SK-N-SH (cell line): ENCODE measurements at regions not wholly inside any gene's neighbourhood (a gene's known extent, or its start where the extent isn't known, plus 50 kb on each side); places are given as distances from the start of the nearest gene placed in this dataset.
"Not testable (repeated sequence)": the region's sequence is repeated elsewhere in the genome, so short reads cannot be mapped to it uniquely, and the experiment has no call there.

Experiments
- CTCF ChIA-PET: fragments of 300-600, 350-600 bp; formaldehyde crosslinking; extraction: SDS; loops from one replicate; lab custom pipeline; 2021; lab: Yijun Ruan, JAX
- POLR2A ChIA-PET: fragments of 350-600 bp; sonication (Branson Sonifier 250); formaldehyde crosslinking; extraction: SDS; loops from one replicate; lab custom pipeline; 2020; ENCODE audit warnings: antibody characterized with exemption, inconsistent platforms; lab: Yijun Ruan, JAX
- DNase-seq: peaks from one replicate; pipeline ENCODE4 v3.0.0; 2012
- H2AFZ ChIP-seq: fragments of 200-600 bp; sonication (generic); 2 replicates; pipeline ENCODE4 v1.8.1; 2016; ENCODE audit warnings: antibody characterized with exemption, mild to moderate bottlenecking, low read depth
- H3F3A ChIP-seq: fragments of 200-600 bp; sonication (generic); replicated peaks from 2 replicates; pipeline ENCODE3; 2016; ENCODE audit warnings: antibody characterized with exemption, mild to moderate bottlenecking; ENCODE audit not compliant: insufficient read depth
- H3K27ac ChIP-seq, 2 experiments: fragments of 200-500 bp in 1 of 2; fragments of 200-600 bp in 1 of 2; sonication (Bioruptor generic) in 1 of 2; sonication (generic), shearing (Covaris generic) in 1 of 2; 2 replicates each; pipeline versions ENCODE4 v1.5.1 to v1.6.1; 2014 to 2016; ENCODE audit warnings: low read depth in 2 of 2, inconsistent platforms in 1 of 2, low read length in 1 of 2, mild to moderate bottlenecking in 1 of 2, mixed read lengths in 1 of 2
- H3K27me3 ChIP-seq: fragments of 200-600 bp; sonication (generic), shearing (Covaris generic); 2 replicates; pipeline ENCODE4 v1.6.1; 2016; ENCODE audit warnings: mixed run types; ENCODE audit not compliant: insufficient read depth
- H3K36me3 ChIP-seq, 2 experiments: fragments of 200-500 bp in 1 of 2; fragments of 200-600 bp in 1 of 2; sonication (Bioruptor generic) in 1 of 2; sonication (generic) in 1 of 2; replicated peaks in 1 of 2; 2 replicates each; pipeline versions ENCODE3 to v1.5.1; 2014 to 2016; ENCODE audit warnings: low read length in 1 of 2, mild to moderate bottlenecking in 1 of 2; ENCODE audit not compliant: insufficient read depth in 2 of 2, control insufficient read depth in 1 of 2
- H3K4me1 ChIP-seq, 2 experiments: fragments of 200-500 bp in 1 of 2; fragments of 200-600 bp in 1 of 2; sonication (Bioruptor generic) in 1 of 2; sonication (generic), shearing (Covaris generic) in 1 of 2; 2 replicates each; pipeline versions ENCODE4 v1.5.1 to v1.6.1; 2014 to 2016; ENCODE audit warnings: low read depth in 1 of 2, low read length in 1 of 2, mixed run types in 1 of 2; ENCODE audit not compliant: insufficient read depth in 2 of 2, control insufficient read depth in 1 of 2
- H3K4me2 ChIP-seq: fragments of 200-600 bp; sonication (generic), shearing (Covaris generic); 2 replicates; pipeline ENCODE4 v1.6.1; 2017; ENCODE audit warnings: mixed run types
- H3K4me3 ChIP-seq, 2 experiments: fragments of 200-500 bp in 1 of 2; fragments of 200-600 bp in 1 of 2; sonication (Bioruptor generic) in 1 of 2; sonication (generic), shearing (Covaris generic) in 1 of 2; 2 replicates each; pipeline versions ENCODE4 v1.5.1 to v1.8.1; 2014 to 2016; ENCODE audit warnings: low read depth in 2 of 2, inconsistent platforms in 1 of 2, low read length in 1 of 2, mild to moderate bottlenecking in 1 of 2, mixed read lengths in 1 of 2, moderate library complexity in 1 of 2
- H3K79me2 ChIP-seq: fragments of 200-600 bp; sonication (generic); 2 replicates; pipeline ENCODE4 v1.8.1; 2017; ENCODE audit warnings: mild to moderate bottlenecking; ENCODE audit not compliant: insufficient read depth
- H3K9ac ChIP-seq: fragments of 200-600 bp; sonication (generic); 2 replicates; pipeline ENCODE4 v1.6.1; 2017; ENCODE audit warnings: mixed run types
- H3K9me2 ChIP-seq: fragments of 200-600 bp; sonication (generic); 2 replicates; pipeline ENCODE4 v1.6.1; 2017; ENCODE audit warnings: mixed run types
- H3K9me3 ChIP-seq: fragments of 200-600 bp; sonication (generic); 2 replicates; pipeline ENCODE4 v1.6.1; 2017; ENCODE audit warnings: mixed run types, mild to moderate bottlenecking, moderate library complexity
- H4K20me1 ChIP-seq: fragments of 200-600 bp; sonication (generic); 2 replicates; pipeline ENCODE4 v1.6.1; 2017; ENCODE audit warnings: mild to moderate bottlenecking, mixed run types; ENCODE audit not compliant: insufficient read depth
- ELF1 ChIP-seq: IDR thresholded peaks from 2 replicates; pipeline ENCODE4 v1.4.0; 2012
- FOSL2 ChIP-seq: IDR thresholded peaks from 2 replicates; pipeline ENCODE4 v1.4.0; 2012; ENCODE audit warnings: low read depth, mild to moderate bottlenecking, moderate library complexity, borderline replicate concordance
- GABPA ChIP-seq: IDR thresholded peaks from 2 replicates; pipeline ENCODE4 v1.4.0; 2012; ENCODE audit warnings: low read depth, mild to moderate bottlenecking
- GATA2 ChIP-seq: sonication (generic); formaldehyde crosslinking; IDR thresholded peaks from 2 replicates; pipeline ENCODE4 v1.5.0; 2020; ENCODE audit warnings: mild to moderate bottlenecking, missing genetic modification reagents
- RAD21 ChIP-seq: IDR thresholded peaks from 2 replicates; pipeline ENCODE4 v1.6.1; 2012; ENCODE audit warnings: mild to moderate bottlenecking, low read length
- SMC3 ChIP-seq: IDR thresholded peaks from 2 replicates; pipeline ENCODE4 v1.6.1; 2012; ENCODE audit warnings: low read depth, low read length, improper control_type of control experiment
- TAF1 ChIP-seq: IDR thresholded peaks from 2 replicates; pipeline ENCODE4 v1.6.1; 2012; ENCODE audit warnings: low read depth, mild to moderate bottlenecking, low read length, moderate library complexity, borderline replicate concordance
- TCF12 ChIP-seq: IDR thresholded peaks from 2 replicates; pipeline ENCODE4 v1.4.0; 2012
- YY1 ChIP-seq: IDR thresholded peaks from 2 replicates; pipeline ENCODE4 v1.4.0; 2012; ENCODE audit warnings: low read depth, mild to moderate bottlenecking
- WGBS: methylation state at CpG from one replicate; pipeline ENCODE4 v1.1.6; 2017; ENCODE audit warnings: low lambda C conversion rate; 5-methylcytosine and 5-hydroxymethylcytosine counted together
- TF ChIP-seq, protein P1 (sequence below): fragments of 200-600 bp; sonication (generic); IDR thresholded peaks from 2 replicates; pipeline ENCODE4 v1.6.1; 2017; ENCODE audit warnings: antibody characterized with exemption, mild to moderate bottlenecking, moderate library complexity
- TF ChIP-seq, protein P2 (sequence below): IDR thresholded peaks from 2 replicates; pipeline ENCODE4 v1.4.0; 2012; ENCODE audit warnings: low read depth, borderline replicate concordance

DNA sequence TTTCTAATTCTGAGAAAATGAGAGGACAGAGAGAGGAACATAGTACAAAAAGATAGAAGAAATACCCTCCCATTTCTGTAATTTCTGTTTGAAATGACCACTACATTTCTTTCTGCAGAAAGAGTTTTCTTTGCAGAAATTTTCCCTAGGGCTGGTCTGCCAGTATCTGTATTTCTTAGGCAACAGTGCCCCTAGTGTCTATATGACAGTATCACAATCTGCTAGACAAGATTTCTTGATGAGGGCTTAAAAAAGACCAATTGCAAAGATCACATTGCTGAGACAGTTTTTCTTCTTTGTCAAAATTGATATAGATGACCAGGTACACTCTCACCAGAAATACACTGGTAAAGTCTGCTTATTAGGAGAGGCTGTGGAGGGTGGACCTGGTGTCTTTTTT is 81.0 kb upstream of the ZDHHC15 start:
- no peaks in the 10 kb centered on the region for H3K9me2 ChIP-seq
- DNase-seq = peak; percentile 42
- H3F3A ChIP-seq = no peaks in the 10 kb centered on the region
- no peaks in the 10 kb centered on the region for H3K9me3 ChIP-seq
- no peaks in the 10 kb centered on the region for H3K79me2 ChIP-seq
- H3K27me3 ChIP-seq = no peaks in the 10 kb centered on the region
- no peaks in the 10 kb centered on the region for H3K36me3 ChIP-seq
- TF ChIP-seq, protein P1, sequence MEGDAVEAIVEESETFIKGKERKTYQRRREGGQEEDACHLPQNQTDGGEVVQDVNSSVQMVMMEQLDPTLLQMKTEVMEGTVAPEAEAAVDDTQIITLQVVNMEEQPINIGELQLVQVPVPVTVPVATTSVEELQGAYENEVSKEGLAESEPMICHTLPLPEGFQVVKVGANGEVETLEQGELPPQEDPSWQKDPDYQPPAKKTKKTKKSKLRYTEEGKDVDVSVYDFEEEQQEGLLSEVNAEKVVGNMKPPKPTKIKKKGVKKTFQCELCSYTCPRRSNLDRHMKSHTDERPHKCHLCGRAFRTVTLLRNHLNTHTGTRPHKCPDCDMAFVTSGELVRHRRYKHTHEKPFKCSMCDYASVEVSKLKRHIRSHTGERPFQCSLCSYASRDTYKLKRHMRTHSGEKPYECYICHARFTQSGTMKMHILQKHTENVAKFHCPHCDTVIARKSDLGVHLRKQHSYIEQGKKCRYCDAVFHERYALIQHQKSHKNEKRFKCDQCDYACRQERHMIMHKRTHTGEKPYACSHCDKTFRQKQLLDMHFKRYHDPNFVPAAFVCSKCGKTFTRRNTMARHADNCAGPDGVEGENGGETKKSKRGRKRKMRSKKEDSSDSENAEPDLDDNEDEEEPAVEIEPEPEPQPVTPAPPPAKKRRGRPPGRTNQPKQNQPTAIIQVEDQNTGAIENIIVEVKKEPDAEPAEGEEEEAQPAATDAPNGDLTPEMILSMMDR = peak; percentile 72
- TF ChIP-seq GABPA = no peak
- TF ChIP-seq FOSL2 = no peak
- no peak for TF ChIP-seq TCF12
- TF ChIP-seq YY1 = no peak
- no peak for TF ChIP-seq ELF1
- TF ChIP-seq GATA2 (CRISPR knock-in tag) = no peak
- peak; percentile 74 for TF ChIP-seq RAD21
- TF ChIP-seq, protein P2, sequence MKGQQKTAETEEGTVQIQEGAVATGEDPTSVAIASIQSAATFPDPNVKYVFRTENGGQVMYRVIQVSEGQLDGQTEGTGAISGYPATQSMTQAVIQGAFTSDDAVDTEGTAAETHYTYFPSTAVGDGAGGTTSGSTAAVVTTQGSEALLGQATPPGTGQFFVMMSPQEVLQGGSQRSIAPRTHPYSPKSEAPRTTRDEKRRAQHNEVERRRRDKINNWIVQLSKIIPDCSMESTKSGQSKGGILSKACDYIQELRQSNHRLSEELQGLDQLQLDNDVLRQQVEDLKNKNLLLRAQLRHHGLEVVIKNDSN = no peak
- peak; percentile 18; the same call in 1 of the 2 replicates for TF ChIP-seq SMC3
- H3K9ac ChIP-seq = no peak overlapping the region
- CTCF ChIA-PET = no interaction called here
- H3K4me3 ChIP-seq = no peak overlapping the region
- no peak overlapping the region for H3K27ac ChIP-seq
- no peak overlapping the region for H2AFZ ChIP-seq
- no peaks in the 10 kb centered on the region for H3K4me1 ChIP-seq
- no peak overlapping the region for H3K4me2 ChIP-seq
- POLR2A ChIA-PET = no interaction called here
- no peaks in the 10 kb centered on the region for H4K20me1 ChIP-seq

DNA sequence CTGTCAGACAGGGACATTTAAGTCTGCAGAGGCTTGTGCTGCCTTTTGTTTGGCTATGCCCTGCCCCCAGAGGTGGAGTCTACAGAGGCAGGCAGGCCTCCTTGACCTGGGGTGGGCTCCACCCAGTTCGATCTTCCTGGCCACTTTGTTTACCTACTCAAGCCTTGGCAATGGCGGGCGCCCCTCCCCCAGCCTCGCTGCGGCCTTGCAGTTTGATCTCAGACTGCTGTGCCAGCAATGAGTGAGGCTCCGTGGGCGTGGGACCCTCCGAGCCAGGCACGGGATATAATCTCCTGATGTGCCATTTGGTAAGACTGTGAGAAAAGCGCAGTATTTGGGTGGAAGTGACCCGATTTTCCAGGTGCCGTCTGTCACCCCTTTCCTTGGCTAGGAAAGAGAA is 79.2 kb upstream of the ZDHHC15 start:
- H4K20me1 ChIP-seq, H3F3A ChIP-seq, H3K79me2 ChIP-seq, CTCF ChIA-PET, H3K4me1 ChIP-seq, H3K9ac ChIP-seq, H3K27me3 ChIP-seq, H3K9me3 ChIP-seq, H3K4me3 ChIP-seq, DNase-seq, H3K9me2 ChIP-seq, H3K36me3 ChIP-seq, H2AFZ ChIP-seq, H3K27ac ChIP-seq, H3K4me2 ChIP-seq, POLR2A ChIA-PET: not testable (repeated sequence)
- WGBS = 24% methylated on average over 2 of the region's 12 CpGs

DNA sequence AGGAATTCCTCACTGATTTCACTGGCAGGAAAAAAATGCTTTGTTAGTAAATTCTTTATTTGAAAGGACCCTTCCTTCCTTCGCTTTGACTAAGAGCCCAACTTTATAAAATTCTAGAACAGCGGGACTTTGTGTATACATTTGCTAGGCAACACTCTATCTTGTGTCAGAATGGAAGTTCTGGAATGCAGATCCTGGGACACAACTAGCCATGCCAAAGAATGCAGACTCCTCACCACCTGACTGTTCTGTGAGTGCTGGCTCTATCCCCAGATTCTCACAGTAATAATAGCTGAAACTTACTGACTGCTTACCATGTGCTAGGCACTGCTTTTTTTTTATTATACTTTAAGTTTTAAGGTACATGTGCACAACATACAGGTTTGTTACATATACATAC is 73.3 kb upstream of the ZDHHC15 start:
- Histone ChIP-seq H4K20me1 (no peaks in the 10 kb centered on the region), H3K4me1 (no peaks in the 10 kb centered on the region), H3K4me2 (no peak overlapping the region), H3K9ac (no peak overlapping the region), H3K79me2 (no peaks in the 10 kb centered on the region), H3F3A (no peaks in the 10 kb centered on the region), H3K9me2 (no peaks in the 10 kb centered on the region), H2AFZ (no peak overlapping the region), H3K9me3 (no peaks in the 10 kb centered on the region), H3K36me3 (no peaks in the 10 kb centered on the region), H3K4me3 (no peak overlapping the region)
- CTCF ChIA-PET = no interaction called here
- no peak for TF ChIP-seq TAF1
- no peak for TF ChIP-seq ELF1
- no peak for TF ChIP-seq RAD21
- TF ChIP-seq, all 33 proteins: peak for 0
- DNase-seq = no peak
- POLR2A ChIA-PET = no interaction called here
- 15% methylated on average over 2 of the region's 2 CpGs for WGBS
- Histone ChIP-seq H3K27ac (no peak overlapping the region), H3K27me3 (no peaks in the 10 kb centered on the region)

DNA sequence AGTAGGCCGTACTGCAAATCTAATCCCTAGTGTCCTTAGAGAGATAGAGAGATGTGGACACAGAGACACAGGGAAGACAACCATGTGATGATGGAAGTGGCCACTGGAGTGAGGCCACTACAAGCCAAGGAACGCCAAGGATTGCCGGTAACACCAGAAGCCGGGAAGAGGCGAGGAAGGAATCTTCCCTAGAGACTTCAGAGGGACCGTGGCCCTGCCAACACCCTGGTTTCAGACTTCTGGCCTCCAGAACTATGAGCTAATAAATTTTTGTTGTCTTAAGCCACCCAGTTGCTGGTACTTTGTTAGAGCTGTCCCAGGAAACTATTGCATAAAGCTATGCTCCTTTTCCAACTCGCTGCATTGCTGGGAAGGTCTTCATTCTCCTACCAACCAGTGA is 70.3 kb upstream of the ZDHHC15 start:
- DNase-seq, H3K9ac ChIP-seq, H3K36me3 ChIP-seq, H3K4me1 ChIP-seq, H2AFZ ChIP-seq, H3K9me3 ChIP-seq, CTCF ChIA-PET, H3K9me2 ChIP-seq, H3F3A ChIP-seq, H3K4me2 ChIP-seq, H4K20me1 ChIP-seq, POLR2A ChIA-PET, H3K27ac ChIP-seq, H3K4me3 ChIP-seq, H3K27me3 ChIP-seq, H3K79me2 ChIP-seq: not testable (repeated sequence)
- 10% methylated on average over 6 of the region's 7 CpGs for WGBS
